ENCODE measurements at regions not wholly inside any gene's neighbourhood (a gene's known extent, or its start where the extent isn't known, plus 50 kb on each side); places are given as distances from the start of the nearest gene placed in this dataset.

DNA sequence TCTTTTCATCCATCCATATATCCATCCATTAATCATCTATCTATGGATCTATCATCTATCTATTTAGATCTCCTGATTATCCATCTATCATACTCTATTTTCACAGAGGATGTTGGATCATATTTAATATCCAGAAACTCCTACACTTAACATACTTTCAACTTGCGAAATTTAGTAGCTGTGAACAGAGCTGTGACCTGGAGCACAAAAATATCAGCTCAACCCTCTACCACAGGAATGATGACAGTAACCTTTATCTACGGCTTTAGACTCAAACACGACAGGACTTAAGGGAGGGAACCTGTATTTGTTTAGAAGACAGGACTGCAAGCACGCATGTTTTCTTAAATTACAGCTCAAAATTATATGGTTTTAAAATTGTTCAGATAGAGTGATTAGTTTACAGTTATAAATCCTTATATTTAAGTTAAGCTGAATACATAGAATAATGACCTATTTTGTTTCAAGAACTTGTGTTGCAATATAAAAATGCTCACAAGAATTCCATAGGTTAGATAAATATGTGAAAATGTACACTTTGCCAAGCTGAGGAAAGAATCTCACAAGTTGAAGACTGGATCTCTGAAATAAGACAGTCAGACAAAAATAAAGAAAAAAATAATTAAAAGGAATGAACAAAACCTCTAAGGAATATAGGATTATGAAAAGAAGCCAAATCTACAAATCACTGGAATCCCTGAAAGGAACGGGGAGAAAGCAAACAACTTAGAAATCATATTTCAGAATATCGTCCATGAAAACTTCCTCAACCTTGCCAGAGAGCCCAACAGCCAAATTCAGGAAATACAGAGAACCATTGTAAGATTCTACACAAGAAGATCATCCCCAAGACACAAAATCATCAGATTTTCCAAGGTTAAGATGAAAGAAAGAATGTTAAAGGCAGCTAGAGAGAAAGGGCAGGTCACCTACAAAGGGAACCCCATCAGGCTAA lies 142.0 kb downstream of the COL6A3 start:
- in situ Hi-C loops (cut with MboI; ENCODE audit: low pct_ligation_motif_present in 1 of 4, low pct_unique_long_range_greater_than_20kb in 1 of 4, low sequenced_read_pairs in 3 of 4): no loop called here

More for the DNA sequence above, 142.0 kb downstream of the COL6A3 start:
- Histone ChIP-seq H3K4me1 (peaks cover 0 to 7% (median 0%) of the 10 kb centered on the region in 4 donors), H3K36me3 (no peaks in the 10 kb centered on the region), H3K4me3 (no peak overlapping the region), H3K27me3 (no peaks in the 10 kb centered on the region), H3K27ac (no peak overlapping the region), H3K9me3 (no peaks in the 10 kb centered on the region)
- 81 to 82% methylated on average over 5 to 6 of the region's 6 CpGs for WGBS, 2 donors (ENCODE audit: low coverage in 1 of 2)
- TF ChIP-seq EP300 (IDR thresholded peaks at IDR 0.05; ENCODE audit: low read depth) (no peak), POLR2AphosphoS5 (IDR thresholded peaks at IDR 0.05) (no peak), POLR2A (IDR thresholded peaks at IDR 0.05) (no peak)
- TF ChIP-seq, protein P1, sequence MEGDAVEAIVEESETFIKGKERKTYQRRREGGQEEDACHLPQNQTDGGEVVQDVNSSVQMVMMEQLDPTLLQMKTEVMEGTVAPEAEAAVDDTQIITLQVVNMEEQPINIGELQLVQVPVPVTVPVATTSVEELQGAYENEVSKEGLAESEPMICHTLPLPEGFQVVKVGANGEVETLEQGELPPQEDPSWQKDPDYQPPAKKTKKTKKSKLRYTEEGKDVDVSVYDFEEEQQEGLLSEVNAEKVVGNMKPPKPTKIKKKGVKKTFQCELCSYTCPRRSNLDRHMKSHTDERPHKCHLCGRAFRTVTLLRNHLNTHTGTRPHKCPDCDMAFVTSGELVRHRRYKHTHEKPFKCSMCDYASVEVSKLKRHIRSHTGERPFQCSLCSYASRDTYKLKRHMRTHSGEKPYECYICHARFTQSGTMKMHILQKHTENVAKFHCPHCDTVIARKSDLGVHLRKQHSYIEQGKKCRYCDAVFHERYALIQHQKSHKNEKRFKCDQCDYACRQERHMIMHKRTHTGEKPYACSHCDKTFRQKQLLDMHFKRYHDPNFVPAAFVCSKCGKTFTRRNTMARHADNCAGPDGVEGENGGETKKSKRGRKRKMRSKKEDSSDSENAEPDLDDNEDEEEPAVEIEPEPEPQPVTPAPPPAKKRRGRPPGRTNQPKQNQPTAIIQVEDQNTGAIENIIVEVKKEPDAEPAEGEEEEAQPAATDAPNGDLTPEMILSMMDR (IDR thresholded peaks at IDR 0.05): no peak
- intact Hi-C loops (cut with DNase I; ENCODE audit: low total_unique reads): no loop called here
- no peak for DNase-seq

Measured in transverse colon (tissue), 4 donors.